ENCODE measurements at regions not wholly inside any gene's neighbourhood (a gene's known extent, or its start where the extent isn't known, plus 50 kb on each side); places are given as distances from the start of the nearest gene placed in this dataset.

DNA sequence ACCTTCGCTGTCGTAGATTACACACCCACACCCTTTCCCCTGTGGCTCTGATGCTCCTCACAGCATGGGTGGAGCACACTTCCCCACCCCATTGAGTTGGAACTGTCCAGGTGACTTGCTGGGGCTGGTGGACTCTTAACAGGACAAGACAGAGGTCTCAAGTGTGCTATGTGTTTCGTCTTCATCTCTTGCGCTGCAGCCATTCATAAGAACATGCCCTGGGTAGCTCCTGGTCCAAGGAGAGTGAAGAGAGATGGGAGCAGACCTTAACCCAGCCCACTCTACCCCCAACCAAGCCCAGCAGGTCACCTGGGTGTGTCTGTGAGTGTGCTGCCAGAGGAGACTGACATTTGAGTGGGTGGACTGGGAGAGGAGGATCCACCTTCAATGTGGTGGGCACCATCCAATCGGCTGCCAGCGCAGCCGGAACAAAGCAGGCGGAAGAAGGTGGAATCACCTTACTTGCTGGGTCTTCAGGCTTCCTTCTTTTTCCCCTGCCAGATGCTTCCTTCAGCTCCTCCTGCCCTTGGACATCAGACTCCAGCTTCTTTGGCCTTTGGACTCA, 112.4 kb downstream of the HTR5A start:
- DNase-seq, result no peak

GRCh38 chr7:155183655-155184054, 113.5 kb downstream of the HTR5A start:
- no peak for DNase-seq

GRCh38 chr7:155184923-155185322, 112.8 kb upstream of the INSIG1 start:
- no peak for DNase-seq

GRCh38 chr7:155187061-155187785, 110.5 kb upstream of the INSIG1 start:
- DNase-seq, result no peak

DNA sequence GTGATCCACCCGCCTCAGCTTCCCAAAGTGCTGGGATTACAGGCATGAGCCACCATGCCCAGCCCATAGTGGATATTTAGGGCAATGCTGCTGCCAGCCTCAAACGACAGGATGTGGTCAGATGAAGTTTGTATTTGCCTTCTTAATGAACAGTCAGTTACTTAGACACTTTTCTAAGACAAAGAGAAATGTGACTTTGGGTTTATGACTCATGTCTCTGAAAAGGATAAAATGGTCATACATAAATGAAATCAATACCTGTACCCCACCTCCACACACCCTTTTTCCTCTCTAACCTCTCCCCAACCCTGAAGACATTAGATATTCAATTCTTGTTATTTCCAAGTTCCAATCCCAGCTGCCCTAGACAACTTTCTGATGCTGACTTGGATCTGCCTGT, 109.3 kb upstream of the INSIG1 start:
- DNase-seq, result no peak

GRCh38 chr7:155188821-155189581, 108.7 kb upstream of the INSIG1 start:
- no peak for DNase-seq

DNA sequence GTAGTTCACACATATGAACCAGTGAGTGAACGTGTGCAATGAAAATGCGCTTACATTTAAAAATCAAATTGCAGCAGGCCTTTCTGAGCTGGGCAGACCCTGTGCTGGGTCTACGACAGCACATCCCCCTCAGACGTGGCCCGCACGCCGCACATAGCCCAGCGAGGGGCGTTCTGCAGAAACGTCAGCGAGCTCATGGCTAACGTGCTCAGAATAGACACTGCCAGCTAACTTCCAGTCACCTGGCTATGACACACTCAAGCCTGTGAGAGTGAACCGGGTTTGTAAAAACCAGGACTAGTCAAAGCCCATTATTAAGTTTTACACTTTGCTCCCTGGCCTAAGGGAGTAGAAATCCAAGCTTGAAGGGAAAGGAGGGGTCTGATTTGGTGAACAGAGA, 108.1 kb upstream of the INSIG1 start:
- no peak for DNase-seq

GRCh38 chr7:155190688-155191087, 107.0 kb upstream of the INSIG1 start:
- DNase-seq, result peak; percentile 11

DNA sequence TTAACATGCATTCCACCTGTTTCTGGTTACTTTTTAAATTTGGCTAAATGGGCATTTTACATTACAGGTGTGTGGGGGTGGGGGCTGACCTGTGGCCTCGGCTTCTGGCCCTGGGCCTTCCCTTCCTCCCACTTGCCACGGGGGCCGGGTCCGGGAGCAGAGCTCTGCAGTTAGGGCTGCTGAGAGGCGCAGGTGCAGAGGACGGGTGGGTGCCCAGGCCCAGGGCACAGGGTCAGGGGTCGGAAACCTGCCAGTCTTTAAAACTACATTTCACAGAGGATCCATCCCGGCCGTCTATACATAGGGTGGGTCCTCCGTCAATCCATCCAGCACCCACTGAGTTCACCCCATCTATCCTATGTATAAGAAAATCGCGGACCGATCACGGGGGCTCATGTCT, 106.5 kb upstream of the INSIG1 start:
- no peak for DNase-seq

DNA sequence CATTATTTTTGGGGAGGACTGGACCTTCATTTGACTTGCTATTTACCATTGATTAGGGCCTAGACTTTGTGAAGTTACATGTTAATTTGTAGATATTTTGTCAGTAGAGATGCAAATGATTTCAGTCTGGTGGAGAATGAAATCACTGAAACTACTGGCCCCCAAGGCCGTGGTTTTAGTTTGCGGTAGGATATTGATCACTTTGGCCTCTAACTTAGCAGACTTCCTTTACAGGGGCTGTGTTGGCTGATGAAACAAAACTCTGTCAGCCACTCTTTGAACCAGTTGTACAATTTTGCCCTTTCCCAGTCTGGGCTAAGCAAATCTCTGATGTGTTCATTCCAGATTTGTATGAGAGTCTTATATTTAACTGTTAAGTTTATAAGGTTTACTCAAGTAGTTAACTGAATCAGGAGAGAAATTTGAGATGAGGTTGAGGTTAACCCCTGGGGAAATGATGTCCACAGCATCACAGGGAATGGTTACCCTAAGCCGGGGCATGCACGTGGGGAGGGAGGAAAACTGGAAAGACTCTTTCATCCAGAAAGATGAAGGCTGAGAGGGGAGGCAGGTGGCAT, 105.7 kb upstream of the INSIG1 start:
- DNase-seq, result no peak

DNA sequence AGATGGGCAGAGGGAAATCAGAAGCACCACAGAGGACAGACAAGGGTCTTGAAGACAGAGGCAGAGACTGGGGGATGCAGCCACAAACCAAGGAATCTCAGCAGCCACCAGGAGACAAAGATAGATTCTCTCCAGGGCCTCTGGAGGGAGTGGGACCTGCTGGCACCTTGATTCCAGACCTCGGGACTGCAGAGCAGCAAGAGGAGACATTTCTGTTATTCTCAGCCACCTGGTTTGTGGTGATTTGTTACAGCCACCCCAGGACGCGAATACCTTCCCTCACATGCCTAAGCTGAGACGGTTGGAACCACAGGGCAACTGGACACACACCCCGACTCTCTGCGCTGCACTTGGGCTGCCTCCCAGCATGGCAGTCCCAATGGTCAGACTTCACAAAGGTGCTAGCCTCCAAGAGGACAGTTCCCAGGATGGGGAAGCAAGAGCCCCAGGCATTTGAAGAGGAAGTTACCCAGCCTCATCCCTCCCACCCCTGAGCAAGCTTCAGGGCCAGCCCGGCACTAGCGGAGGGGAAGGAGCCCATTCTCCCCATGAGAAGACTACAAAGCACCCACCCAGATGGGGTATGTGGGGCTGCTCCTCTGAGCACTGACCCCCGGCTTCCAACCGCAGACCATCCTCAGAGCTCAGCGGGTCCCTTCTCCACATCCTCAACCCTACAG, 104.6 kb upstream of the INSIG1 start:
- DNase-seq, result no peak

DNA sequence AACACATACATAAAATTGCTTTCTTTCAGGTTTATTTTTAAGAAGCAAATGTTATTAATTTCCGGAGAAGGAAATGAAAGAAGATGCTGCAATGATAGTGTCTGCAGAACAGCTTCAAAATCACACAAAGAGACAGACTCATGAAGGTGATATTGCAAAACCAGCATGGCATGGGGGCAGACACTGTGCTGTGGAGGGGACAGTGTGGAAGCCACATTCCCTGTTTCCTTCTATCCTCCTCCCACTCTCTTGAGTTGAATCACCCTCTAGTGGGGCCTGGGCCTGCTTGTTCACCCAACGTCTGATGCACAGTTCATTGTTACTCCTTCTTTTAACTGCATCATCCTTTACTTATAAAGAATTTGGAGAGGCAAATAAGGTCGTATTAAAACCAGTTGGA, 104.0 kb upstream of the INSIG1 start:
- no peak for DNase-seq

DNA sequence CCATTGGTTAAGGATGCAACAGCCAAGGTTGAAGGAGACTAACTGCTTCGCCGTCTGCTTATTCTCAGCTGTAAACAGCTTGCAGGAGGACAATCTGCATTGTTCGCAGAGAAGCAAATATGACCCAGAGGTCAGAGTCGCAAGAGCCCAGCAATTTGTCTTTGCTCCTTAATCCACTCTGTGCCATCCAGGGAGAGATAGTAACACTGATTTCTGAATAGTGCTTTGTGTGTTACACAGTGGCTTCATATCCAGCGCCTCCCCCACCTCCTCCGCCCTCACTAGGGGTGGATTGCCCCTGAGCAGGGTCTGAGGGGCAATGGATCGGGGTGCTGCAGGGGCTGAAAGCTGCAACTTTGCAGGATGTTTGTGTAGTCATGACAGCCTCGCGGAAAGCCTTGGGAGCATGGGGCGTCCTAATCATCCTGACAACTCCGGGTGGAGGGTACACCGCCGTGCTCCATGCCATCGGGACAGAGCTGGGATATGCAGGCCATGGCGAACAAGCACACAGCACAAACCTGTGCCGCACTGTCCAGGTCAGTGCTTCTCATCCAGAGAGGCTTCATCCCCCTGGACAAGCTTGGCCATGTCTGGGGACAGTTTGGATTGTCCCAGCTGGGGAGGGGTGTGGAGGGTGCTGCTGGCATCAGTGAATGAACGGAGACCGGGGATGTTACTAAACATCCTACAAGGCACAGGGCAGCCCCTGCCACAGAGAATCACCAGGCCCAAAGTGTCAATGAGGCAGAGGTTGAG, 103.1 kb upstream of the INSIG1 start:
- no peak for DNase-seq

DNA sequence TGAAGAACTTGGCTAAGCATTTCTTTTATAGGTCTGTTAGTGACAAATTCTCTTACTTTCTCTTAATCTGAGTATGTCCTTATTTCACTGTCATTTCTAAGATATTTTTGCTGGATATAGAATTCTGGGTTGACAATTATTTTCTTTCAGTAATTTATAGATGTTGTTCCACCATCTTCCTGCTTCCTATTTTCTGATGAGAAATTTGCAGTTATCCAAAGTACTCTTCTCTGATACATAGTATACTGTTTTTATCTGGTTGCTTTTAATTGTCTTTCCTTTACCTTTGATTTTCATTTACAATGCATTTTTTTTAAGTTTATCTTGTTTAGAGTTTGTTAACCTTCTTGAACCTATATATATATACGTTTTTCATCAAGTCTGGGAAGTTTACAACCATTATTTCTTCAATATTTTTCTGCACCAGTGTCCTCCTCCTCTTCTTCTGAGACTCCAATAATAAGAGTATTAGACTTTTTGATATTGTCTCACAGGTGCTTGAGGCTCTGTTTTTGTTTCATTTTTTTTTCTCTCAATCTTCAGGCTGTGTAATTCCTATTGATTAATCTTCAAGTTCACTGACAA, 101.6 kb upstream of the INSIG1 start:
- no peak for DNase-seq

DNA sequence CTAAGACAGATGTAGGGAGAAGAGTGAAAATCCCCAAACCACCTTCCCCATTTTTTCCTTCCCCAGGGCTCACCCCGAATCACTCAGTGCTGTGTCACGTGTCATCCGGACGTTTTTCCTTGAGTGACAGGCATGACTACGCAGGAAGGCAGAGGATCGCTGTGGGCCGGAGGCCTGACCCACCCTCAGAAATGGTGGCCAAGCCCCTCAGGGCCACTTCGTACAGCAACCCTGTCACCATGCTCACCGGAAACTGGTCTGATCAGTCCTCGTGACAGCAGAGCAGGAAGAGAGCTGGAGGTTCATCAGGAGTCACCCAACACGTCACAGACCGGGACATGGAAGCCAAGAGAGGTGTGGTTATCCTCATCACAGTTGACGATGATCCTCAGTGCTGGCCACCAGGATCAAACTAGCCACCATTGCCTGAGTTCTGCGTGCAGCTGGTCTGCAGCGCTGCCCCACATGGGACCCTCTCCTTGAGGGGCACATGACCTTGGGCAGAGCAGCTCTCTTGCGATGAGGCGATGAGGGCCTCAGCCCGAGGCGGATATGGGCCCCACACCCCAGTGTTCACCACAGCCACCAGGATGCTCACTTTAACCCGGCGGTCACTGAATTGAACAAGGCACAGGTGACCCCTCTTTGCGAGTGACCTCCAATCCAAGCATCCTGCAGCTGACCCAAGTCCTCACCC, 99.3 kb upstream of the INSIG1 start:
- no peak for DNase-seq

DNA sequence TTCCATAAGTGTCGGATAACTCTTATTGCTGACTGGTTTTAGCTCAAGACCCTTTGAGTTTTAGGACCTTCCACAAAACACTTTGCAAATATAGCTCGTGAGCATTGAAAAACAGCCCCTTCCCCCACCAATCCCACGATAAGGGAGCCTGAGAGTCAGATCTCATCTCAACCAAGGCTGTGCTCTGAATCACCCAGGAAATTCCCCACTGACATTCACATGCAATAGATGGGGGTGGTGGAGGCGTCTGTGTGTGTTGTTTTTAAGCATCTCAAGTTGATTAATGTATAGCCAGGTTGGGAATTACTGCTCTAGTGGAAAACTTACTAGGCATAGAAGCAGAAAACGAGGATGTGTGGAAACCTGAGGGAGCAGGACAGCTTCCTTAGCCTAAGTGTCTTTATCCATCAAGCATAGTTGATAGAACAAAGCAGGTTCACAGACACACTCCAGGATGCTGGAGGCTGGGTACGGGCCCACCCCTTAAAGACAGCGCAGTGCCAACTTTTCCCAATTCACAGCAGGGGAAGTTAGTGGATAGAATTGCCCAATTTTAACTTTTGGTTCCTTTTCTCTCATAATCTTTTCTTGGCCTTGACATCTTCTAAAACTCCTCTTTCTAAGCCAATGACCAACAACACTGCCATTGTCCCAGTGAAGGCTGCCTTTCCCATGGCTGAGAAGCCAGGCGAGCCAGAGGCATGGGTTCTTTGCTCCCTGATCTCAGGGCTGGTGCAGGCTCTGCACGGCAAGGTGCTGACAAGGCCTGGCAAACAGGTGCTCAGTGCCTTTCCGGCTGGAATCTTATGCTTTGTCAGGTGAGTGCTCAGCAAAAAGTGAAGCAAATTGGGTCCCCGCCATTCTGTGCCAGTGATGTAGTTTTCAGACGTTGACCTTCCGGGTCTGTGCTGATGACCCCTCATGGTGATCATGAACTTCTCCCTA, 98.5 kb upstream of the INSIG1 start:
- no peak for DNase-seq

GRCh38 chr7:155201325-155202087, 96.2 kb upstream of the INSIG1 start:
- DNase-seq, result no peak

DNA sequence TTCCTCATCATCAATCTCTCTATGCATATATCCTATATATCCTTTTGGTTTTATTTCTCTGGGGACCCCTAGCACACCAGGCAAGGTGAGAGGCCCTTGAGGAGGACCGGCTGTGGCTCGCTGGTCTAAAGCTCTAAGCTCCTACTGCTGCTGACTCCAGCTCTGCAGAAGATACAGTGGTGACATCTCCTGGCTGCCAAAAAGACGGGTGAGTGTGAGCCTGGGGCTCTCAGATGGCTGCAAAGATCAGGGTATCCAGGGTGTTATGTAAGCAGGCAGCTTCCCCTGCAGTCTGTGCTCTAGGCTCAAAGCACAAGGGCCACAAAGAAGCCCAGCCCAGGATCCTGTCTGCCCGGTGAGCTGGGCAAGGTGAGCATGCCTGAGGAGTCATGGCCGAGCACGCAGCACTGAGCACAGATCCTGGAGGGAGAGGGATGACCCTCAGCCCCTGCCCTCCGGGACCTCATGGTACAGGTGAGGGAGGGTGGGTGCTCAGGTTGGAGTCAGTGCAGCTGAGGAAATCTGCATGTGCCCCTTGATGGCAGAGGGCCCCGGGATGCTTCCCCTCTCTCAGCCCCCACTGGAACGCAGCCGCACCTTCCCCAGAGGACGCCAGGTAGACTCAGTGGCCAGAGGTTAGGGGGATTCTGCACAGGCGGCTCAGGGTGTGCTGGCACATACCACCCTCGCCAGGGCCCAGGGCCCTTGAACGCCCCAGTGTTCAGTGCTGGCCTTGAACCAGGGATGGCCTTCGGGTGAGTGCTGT, 95.4 kb upstream of the INSIG1 start:
- no peak for DNase-seq

All from midbrain (tissue), 1 donor.